ENCODE measurements at regions not wholly inside any gene's neighbourhood (a gene's known extent, or its start where the extent isn't known, plus 50 kb on each side); places are given as distances from the start of the nearest gene placed in this dataset.

DNA sequence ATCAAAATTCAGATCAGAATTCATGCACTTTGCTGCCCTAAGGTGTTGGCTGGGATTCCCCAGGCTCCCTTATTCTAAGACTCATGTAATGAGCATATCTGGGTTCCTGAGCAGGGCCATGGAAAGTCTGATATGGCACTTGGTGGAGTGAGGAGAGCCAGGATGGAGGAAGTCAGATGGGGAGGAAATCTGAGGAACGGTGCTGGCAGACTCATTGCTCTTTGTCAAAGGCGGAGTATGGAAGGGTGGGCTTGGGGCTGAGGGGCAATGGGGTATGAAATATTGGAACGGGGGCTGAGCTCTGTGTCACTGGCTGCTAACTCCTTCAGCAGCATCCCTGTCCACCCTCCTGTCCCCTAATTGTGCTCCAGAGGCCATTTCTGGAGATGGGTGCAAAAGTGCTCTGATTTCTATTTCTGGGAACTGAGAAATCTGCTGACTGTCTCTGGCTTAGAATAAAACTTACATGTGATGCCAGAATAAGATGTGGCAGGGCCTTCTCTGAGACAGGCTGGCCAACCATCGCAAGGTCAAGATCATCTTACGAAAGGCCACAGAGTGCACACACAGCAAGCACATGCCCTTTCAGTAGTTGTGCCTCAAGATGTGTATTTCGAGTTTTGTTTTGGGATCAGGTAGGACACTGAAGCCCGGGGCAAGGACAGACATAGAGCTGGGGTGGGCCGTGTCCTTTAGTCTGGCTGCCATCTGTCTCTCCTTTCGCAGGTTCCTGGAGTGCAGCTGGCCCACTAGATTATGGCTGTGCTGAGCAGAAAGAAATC, 480.0 kb upstream of the HS6ST1 start:
- Histone ChIP-seq H4K20me1 (ENCODE audit: insufficient read depth) (no peaks in the 10 kb centered on the region), H3K9ac (no peak overlapping the region), H3K4me3 (ENCODE audit: low read depth in 2 of 2, low read length in 1 of 2) (no peak overlapping the region), H2AFZ (ENCODE audit: low read depth) (no peak overlapping the region), H3F3A (replicated peaks; ENCODE audit: insufficient read depth) (no peaks in the 10 kb centered on the region), H3K9me2 (no peaks in the 10 kb centered on the region), H3K36me3 (replicated peaks in 1 of 2; ENCODE audit: control insufficient read depth in 1 of 2, insufficient read depth in 2 of 2, low read length in 1 of 2) (no peaks in the 10 kb centered on the region), H3K4me1 (ENCODE audit: control insufficient read depth in 1 of 2, insufficient read depth in 2 of 2, low read depth in 1 of 2, low read length in 1 of 2) (no peaks in the 10 kb centered on the region; a peak in 1 of 4 replicates), H3K27ac (ENCODE audit: low read depth in 2 of 2, low read length in 1 of 2) (no peak overlapping the region), H3K79me2 (ENCODE audit: insufficient read depth) (no peaks in the 10 kb centered on the region), H3K9me3 (no peaks in the 10 kb centered on the region), H3K27me3 (ENCODE audit: insufficient read depth) (no peaks in the 10 kb centered on the region), H3K4me2 (no peak overlapping the region)
- ChIA-PET CTCF (no interaction called here), POLR2A (no interaction called here)
- TF ChIP-seq MEF2A (IDR thresholded peaks at IDR 0.05; ENCODE audit: borderline replicate concordance, low read depth) (no peak), RFX5 (IDR thresholded peaks at IDR 0.05; ENCODE audit: low read length) (no peak), TAF1 (IDR thresholded peaks at IDR 0.05; ENCODE audit: borderline replicate concordance, low read depth, low read length) (no peak), NFIC (IDR thresholded peaks at IDR 0.05; ENCODE audit: borderline replicate concordance) (no peak), YY1 (IDR thresholded peaks at IDR 0.05; ENCODE audit: low read depth) (no peak), FOXJ3 (CRISPR knock-in tag; IDR thresholded peaks at IDR 0.05) (no peak), EP300 (IDR thresholded peaks at IDR 0.05; ENCODE audit: borderline replicate concordance in 1 of 2, low read depth in 1 of 2, low read length in 1 of 2) (no peak)
- TF ChIP-seq, protein P1, sequence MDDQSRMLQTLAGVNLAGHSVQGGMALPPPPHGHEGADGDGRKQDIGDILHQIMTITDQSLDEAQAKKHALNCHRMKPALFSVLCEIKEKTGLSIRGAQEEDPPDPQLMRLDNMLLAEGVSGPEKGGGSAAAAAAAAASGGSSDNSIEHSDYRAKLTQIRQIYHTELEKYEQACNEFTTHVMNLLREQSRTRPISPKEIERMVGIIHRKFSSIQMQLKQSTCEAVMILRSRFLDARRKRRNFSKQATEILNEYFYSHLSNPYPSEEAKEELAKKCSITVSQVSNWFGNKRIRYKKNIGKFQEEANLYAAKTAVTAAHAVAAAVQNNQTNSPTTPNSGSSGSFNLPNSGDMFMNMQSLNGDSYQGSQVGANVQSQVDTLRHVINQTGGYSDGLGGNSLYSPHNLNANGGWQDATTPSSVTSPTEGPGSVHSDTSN (IDR thresholded peaks at IDR 0.05) = no peak
- TF ChIP-seq, protein P2, sequence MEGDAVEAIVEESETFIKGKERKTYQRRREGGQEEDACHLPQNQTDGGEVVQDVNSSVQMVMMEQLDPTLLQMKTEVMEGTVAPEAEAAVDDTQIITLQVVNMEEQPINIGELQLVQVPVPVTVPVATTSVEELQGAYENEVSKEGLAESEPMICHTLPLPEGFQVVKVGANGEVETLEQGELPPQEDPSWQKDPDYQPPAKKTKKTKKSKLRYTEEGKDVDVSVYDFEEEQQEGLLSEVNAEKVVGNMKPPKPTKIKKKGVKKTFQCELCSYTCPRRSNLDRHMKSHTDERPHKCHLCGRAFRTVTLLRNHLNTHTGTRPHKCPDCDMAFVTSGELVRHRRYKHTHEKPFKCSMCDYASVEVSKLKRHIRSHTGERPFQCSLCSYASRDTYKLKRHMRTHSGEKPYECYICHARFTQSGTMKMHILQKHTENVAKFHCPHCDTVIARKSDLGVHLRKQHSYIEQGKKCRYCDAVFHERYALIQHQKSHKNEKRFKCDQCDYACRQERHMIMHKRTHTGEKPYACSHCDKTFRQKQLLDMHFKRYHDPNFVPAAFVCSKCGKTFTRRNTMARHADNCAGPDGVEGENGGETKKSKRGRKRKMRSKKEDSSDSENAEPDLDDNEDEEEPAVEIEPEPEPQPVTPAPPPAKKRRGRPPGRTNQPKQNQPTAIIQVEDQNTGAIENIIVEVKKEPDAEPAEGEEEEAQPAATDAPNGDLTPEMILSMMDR (IDR thresholded peaks at IDR 0.05) = no peak
- TF ChIP-seq, protein P3, sequence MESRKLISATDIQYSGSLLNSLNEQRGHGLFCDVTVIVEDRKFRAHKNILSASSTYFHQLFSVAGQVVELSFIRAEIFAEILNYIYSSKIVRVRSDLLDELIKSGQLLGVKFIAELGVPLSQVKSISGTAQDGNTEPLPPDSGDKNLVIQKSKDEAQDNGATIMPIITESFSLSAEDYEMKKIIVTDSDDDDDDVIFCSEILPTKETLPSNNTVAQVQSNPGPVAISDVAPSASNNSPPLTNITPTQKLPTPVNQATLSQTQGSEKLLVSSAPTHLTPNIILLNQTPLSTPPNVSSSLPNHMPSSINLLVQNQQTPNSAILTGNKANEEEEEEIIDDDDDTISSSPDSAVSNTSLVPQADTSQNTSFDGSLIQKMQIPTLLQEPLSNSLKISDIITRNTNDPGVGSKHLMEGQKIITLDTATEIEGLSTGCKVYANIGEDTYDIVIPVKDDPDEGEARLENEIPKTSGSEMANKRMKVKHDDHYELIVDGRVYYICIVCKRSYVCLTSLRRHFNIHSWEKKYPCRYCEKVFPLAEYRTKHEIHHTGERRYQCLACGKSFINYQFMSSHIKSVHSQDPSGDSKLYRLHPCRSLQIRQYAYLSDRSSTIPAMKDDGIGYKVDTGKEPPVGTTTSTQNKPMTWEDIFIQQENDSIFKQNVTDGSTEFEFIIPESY (IDR thresholded peaks at IDR 0.05; ENCODE audit: borderline replicate concordance, low read depth) = no peak
- no peak for DNase-seq
- WGBS (ENCODE audit: low lambda C conversion rate) = 25% methylated on average over 8 of the region's 9 CpGs

DNA sequence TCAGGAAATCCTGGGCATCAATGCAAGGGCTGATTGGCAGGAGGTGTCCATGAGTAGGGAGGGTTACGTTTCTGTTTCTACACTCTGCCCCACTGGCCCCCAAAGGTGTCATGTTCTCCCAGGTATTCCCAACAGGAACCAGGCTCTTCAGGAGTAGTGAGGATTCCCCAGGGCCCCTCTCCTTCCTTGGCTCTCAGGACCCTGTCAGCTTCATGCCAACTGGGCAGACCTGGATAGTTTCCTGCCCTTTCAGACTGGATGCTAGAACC, 480.6 kb upstream of the HS6ST1 start:
- CTCF ChIA-PET = no interaction called here
- Histone ChIP-seq H3K4me3 (ENCODE audit: low read depth in 2 of 2, low read length in 1 of 2) (no peak overlapping the region), H2AFZ (ENCODE audit: low read depth) (no peak overlapping the region), H3F3A (replicated peaks; ENCODE audit: insufficient read depth) (no peaks in the 10 kb centered on the region), H3K79me2 (ENCODE audit: insufficient read depth) (no peaks in the 10 kb centered on the region), H3K4me1 (ENCODE audit: control insufficient read depth in 1 of 2, insufficient read depth in 2 of 2, low read depth in 1 of 2, low read length in 1 of 2) (no peaks in the 10 kb centered on the region; a peak in 1 of 4 replicates), H3K27ac (ENCODE audit: low read depth in 2 of 2, low read length in 1 of 2) (no peak overlapping the region), H4K20me1 (ENCODE audit: insufficient read depth) (no peaks in the 10 kb centered on the region), H3K4me2 (no peak overlapping the region), H3K9me2 (no peaks in the 10 kb centered on the region), H3K36me3 (replicated peaks in 1 of 2; ENCODE audit: control insufficient read depth in 1 of 2, insufficient read depth in 2 of 2, low read length in 1 of 2) (no peaks in the 10 kb centered on the region), H3K9ac (no peak overlapping the region), H3K27me3 (ENCODE audit: insufficient read depth) (no peaks in the 10 kb centered on the region), H3K9me3 (no peaks in the 10 kb centered on the region)
- POLR2A ChIA-PET = no interaction called here
- no peak for DNase-seq
- WGBS (ENCODE audit: low lambda C conversion rate) = 0% methylated on average over 1 of the region's 1 CpG
- no peak for TF ChIP-seq RFX5 (IDR thresholded peaks at IDR 0.05; ENCODE audit: low read length)
- TF ChIP-seq, protein P4, sequence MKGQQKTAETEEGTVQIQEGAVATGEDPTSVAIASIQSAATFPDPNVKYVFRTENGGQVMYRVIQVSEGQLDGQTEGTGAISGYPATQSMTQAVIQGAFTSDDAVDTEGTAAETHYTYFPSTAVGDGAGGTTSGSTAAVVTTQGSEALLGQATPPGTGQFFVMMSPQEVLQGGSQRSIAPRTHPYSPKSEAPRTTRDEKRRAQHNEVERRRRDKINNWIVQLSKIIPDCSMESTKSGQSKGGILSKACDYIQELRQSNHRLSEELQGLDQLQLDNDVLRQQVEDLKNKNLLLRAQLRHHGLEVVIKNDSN (IDR thresholded peaks at IDR 0.05; ENCODE audit: borderline replicate concordance, low read depth) = no peak
- no peak for TF ChIP-seq FOXJ3 (CRISPR knock-in tag; IDR thresholded peaks at IDR 0.05)
- TF ChIP-seq GATA2 (CRISPR knock-in tag; IDR thresholded peaks at IDR 0.05) = no peak
- no peak for TF ChIP-seq CHD2 (IDR thresholded peaks at IDR 0.05; ENCODE audit: low read length, partially characterized antibody)
- TF ChIP-seq MXI1 (IDR thresholded peaks at IDR 0.05; ENCODE audit: low read depth, low read length) = no peak
- TF ChIP-seq RXRA (IDR thresholded peaks at IDR 0.05; ENCODE audit: borderline replicate concordance, low read depth) = no peak
- TF ChIP-seq, protein P5, sequence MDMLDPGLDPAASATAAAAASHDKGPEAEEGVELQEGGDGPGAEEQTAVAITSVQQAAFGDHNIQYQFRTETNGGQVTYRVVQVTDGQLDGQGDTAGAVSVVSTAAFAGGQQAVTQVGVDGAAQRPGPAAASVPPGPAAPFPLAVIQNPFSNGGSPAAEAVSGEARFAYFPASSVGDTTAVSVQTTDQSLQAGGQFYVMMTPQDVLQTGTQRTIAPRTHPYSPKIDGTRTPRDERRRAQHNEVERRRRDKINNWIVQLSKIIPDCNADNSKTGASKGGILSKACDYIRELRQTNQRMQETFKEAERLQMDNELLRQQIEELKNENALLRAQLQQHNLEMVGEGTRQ (IDR thresholded peaks at IDR 0.05; ENCODE audit: borderline replicate concordance, low read depth, low read length) = no peak
- TF ChIP-seq POLR2AphosphoS5 (IDR thresholded peaks at IDR 0.05; ENCODE audit: low read depth, low read length) = no peak
- TF ChIP-seq, protein P1 (IDR thresholded peaks at IDR 0.05) = no peak

All from SK-N-SH (cell line).